Neural cell (in vitro differentiated cells): ENCODE measurements at regions not wholly inside any gene's neighbourhood (a gene's known extent, or its start where the extent isn't known, plus 50 kb on each side); places are given as distances from the start of the nearest gene placed in this dataset.

Source experiments
- EZH2 ChIP-seq: fragments of 200-600, 300-800 bp; shearing (Covaris generic), sonication (generic); IDR thresholded peaks from 2 replicates; pipeline ENCODE4 v1.6.1; 2014; ENCODE audit warnings: antibody characterized with exemption, low read length, borderline replicate concordance, mild to moderate bottlenecking; ENCODE audit not compliant: insufficient read depth, poor library complexity, severe bottlenecking
- RAD21 ChIP-seq: fragments of 450-650 bp; conservative IDR thresholded peaks from 2 replicates; pipeline ENCODE4 v1.6.1; 2014; ENCODE audit warnings: antibody characterized with exemption, mild to moderate bottlenecking, moderate library complexity
- SMC3 ChIP-seq: fragments of 450-650 bp; conservative IDR thresholded peaks from 2 replicates; pipeline ENCODE4 v1.6.1; 2014; ENCODE audit warnings: antibody characterized with exemption, mild to moderate bottlenecking, moderate library complexity; ENCODE audit not compliant: poor library complexity

- no peak for TF ChIP-seq RAD21
- no peak for TF ChIP-seq EZH2
- no peak for TF ChIP-seq SMC3
Observed at GRCh38 chr1:194709439-194709838, 1523.0 kb upstream of the B3GALT2 start.
